HepG2 (cell line): ENCODE measurements at regions not wholly inside any gene's neighbourhood (a gene's known extent, or its start where the extent isn't known, plus 50 kb on each side); places are given as distances from the start of the nearest gene placed in this dataset.

Source experiments
- ATAC-seq: fragments of 200-7000 bp; cut with Tn5 transposase; 3 replicates; pipeline ENCODE4 v1.9.1; 2020; ENCODE audit warnings: mild to moderate bottlenecking, moderate library complexity
- BruUV-seq: library from RNA; stranded (reverse); fragments of 400-500 nt; replicated peaks from 2 replicates; lab custom pipeline; 2021; lab: Mats Ljungman, UMichigan
- CTCF ChIA-PET: fragments of 300-600 bp; formaldehyde crosslinking; extraction: SDS; loops from one replicate; lab custom pipeline; 2021; ENCODE audit warnings: low total read pairs, inconsistent platforms, low intra/inter-chr PET ratio; lab: Yijun Ruan, JAX
- POLR2A ChIA-PET: fragments of 350-600 bp; sonication (Branson Sonifier 250); formaldehyde crosslinking; loops from one replicate; lab custom pipeline; 2020; ENCODE audit warnings: antibody characterized with exemption, inconsistent platforms; lab: Yijun Ruan, JAX
- DNase-seq: peaks from one replicate; pipeline ENCODE4 v3.0.0-alpha.2; 2015; ENCODE audit warnings: low spot score
- FAIRE-seq: peaks from 3 replicates; lab custom pipeline; 2011; peaks lifted over from hg19 to GRCh38; lab: Jason Lieb, UNC
- H2AFZ ChIP-seq: one replicate; pipeline ENCODE4 v1.6.1; 2011; ENCODE audit warnings: low read length, inconsistent platforms
- H3K27ac ChIP-seq: fragments of 300-600 bp; 3 replicates; pipeline ENCODE4 v1.8.0; 2011; ENCODE audit warnings: mixed run types, mild to moderate bottlenecking, mixed read lengths, low read length, inconsistent platforms; ENCODE audit not compliant: insufficient read depth; ENCODE audit errors: extremely low read length
- H3K27me3 ChIP-seq, 2 experiments: fragments of 200-600 bp in 1 of 2; 2 replicates in 1 of 2; 3 replicates in 1 of 2; pipeline versions ENCODE4 v1.6.0 to v1.8.0; 2011; ENCODE audit warnings: low read length in 2 of 2, mild to moderate bottlenecking in 2 of 2, moderate library complexity in 2 of 2, inconsistent platforms in 1 of 2; ENCODE audit not compliant: insufficient read depth in 2 of 2, control insufficient read depth in 1 of 2
- H3K36me3 ChIP-seq, 2 experiments: fragments of 200-600 bp in 1 of 2; replicated peaks in 1 of 2; 2 replicates in 1 of 2; 3 replicates in 1 of 2; pipeline versions ENCODE4 v1.5.1 to v1.8.0; 2011; ENCODE audit warnings: low read length in 2 of 2, inconsistent platforms in 1 of 2; ENCODE audit not compliant: insufficient read depth in 2 of 2, control insufficient read depth in 1 of 2
- H3K4me1 ChIP-seq: 2 replicates; pipeline ENCODE4 v1.5.1; 2012; ENCODE audit warnings: low read length, inconsistent platforms; ENCODE audit not compliant: insufficient read depth
- H3K4me2 ChIP-seq: 2 replicates; pipeline ENCODE4 v1.6.0; 2011; ENCODE audit warnings: low read depth, low read length, inconsistent platforms
- H3K4me3 ChIP-seq, 3 experiments: fragments of 200-600 bp in 1 of 3; sonication (generic), shearing (Covaris generic) in 1 of 3; replicated peaks in 1 of 3; 2 replicates each; pipeline ENCODE4 v1.5.1; 2011 to 2016; ENCODE audit warnings: low read length in 3 of 3, inconsistent platforms in 2 of 3, low read depth in 2 of 3, mild to moderate bottlenecking in 2 of 3, control low read depth in 1 of 3, mixed read lengths in 1 of 3; ENCODE audit not compliant: insufficient read depth in 1 of 3
- H3K79me2 ChIP-seq: one replicate; pipeline ENCODE4 v1.6.1; 2011; ENCODE audit warnings: low read length, inconsistent platforms; ENCODE audit not compliant: insufficient read depth
- H3K9ac ChIP-seq: 2 replicates; pipeline ENCODE4 v1.6.0; 2011; ENCODE audit warnings: mild to moderate bottlenecking, low read depth, low read length, inconsistent platforms; ENCODE audit not compliant: insufficient read depth
- H3K9me3 ChIP-seq: 2 replicates; pipeline ENCODE4 v1.5.1; 2012; ENCODE audit warnings: mild to moderate bottlenecking, low read length
- H4K20me1 ChIP-seq: 2 replicates; pipeline ENCODE4 v1.6.0; 2011; ENCODE audit warnings: inconsistent platforms, mild to moderate bottlenecking, low read length, moderate library complexity; ENCODE audit not compliant: insufficient read depth
- CAMTA2 ChIP-seq: sonication (generic); formaldehyde crosslinking; IDR thresholded peaks from 2 replicates; pipeline ENCODE4 v1.4.0; 2020; ENCODE audit warnings: mild to moderate bottlenecking, missing genetic modification reagents, borderline replicate concordance
- CHD2 ChIP-seq: IDR thresholded peaks from 2 replicates; pipeline ENCODE4 v1.6.1; 2011; ENCODE audit warnings: low read depth, low read length, improper control_type of control experiment
- GATAD2A ChIP-seq: IDR thresholded peaks from 2 replicates; pipeline ENCODE4 v1.6.1; 2016
- KLF16 ChIP-seq, 2 experiments: sonication (generic) in 1 of 2; formaldehyde crosslinking in 1 of 2; IDR thresholded peaks; 2 replicates each; pipeline versions ENCODE4 v1.6.1 to v1.8.0; 2016 to 2023; ENCODE audit warnings: missing genetic modification reagents in 2 of 2, missing compliant biosample characterization in 1 of 2
- NCOR1 ChIP-seq: fragments of 200-600 bp; sonication (generic); IDR thresholded peaks from 2 replicates; pipeline ENCODE4 v1.7.0; 2017; ENCODE audit warnings: antibody characterized with exemption, low read length, borderline replicate concordance
- SOX5 ChIP-seq: IDR thresholded peaks from 2 replicates; pipeline ENCODE4 v1.6.1; 2016; ENCODE audit warnings: borderline replicate concordance
- TCF7L2 ChIP-seq: IDR thresholded peaks from 2 replicates; pipeline ENCODE4 v1.6.1; 2011; ENCODE audit warnings: mild to moderate bottlenecking, low read depth, low read length, moderate library complexity
- ZNF207 ChIP-seq: fragments of 450-650 bp; IDR thresholded peaks from 2 replicates; pipeline ENCODE4 v1.6.1; 2016; ENCODE audit warnings: antibody characterized with exemption, borderline replicate concordance
- ZNF224 ChIP-seq: sonication (generic); formaldehyde crosslinking; IDR thresholded peaks from 2 replicates; pipeline ENCODE4 v1.5.0; 2020; ENCODE audit warnings: mild to moderate bottlenecking, missing genetic modification reagents
- ZNF777 ChIP-seq: sonication (generic); formaldehyde crosslinking; IDR thresholded peaks from 2 replicates; pipeline ENCODE4 v1.4.0; 2020; ENCODE audit warnings: missing genetic modification reagents
- WGBS: methylation state at CpG from one replicate; pipeline ENCODE4 v1.1.6; 2017; ENCODE audit warnings: low lambda C conversion rate; 5-methylcytosine and 5-hydroxymethylcytosine counted together
- in situ Hi-C: cut with HindIII; loops from 2 replicates; pipeline ENCODE4 v1.10.0; 2017; ENCODE audit warnings: low pct_unique_long_range_greater_than_20kb; ENCODE audit not compliant: extremely low pct_ligation_motif_present
- intact Hi-C: fragments of 100-400 bp; cut with micrococcal nuclease; formaldehyde crosslinking; loops from one replicate; pipeline ENCODE4 v1.10.0; 2022; ENCODE audit not compliant: unreplicated experiment
- TF ChIP-seq, protein P1 (sequence below): sonication (generic); formaldehyde crosslinking; IDR thresholded peaks from 2 replicates; pipeline ENCODE4 v1.4.0; 2020; ENCODE audit warnings: missing genetic modification reagents
- TF ChIP-seq, protein P2 (sequence below): sonication (generic); formaldehyde crosslinking; IDR thresholded peaks from 2 replicates; pipeline ENCODE4 v1.4.0; 2020; ENCODE audit warnings: missing genetic modification reagents
- TF ChIP-seq, protein P3 (sequence below): sonication (generic); formaldehyde crosslinking; IDR thresholded peaks from 2 replicates; pipeline ENCODE4 v1.4.0; 2020; ENCODE audit warnings: mild to moderate bottlenecking, missing genetic modification reagents

DNA sequence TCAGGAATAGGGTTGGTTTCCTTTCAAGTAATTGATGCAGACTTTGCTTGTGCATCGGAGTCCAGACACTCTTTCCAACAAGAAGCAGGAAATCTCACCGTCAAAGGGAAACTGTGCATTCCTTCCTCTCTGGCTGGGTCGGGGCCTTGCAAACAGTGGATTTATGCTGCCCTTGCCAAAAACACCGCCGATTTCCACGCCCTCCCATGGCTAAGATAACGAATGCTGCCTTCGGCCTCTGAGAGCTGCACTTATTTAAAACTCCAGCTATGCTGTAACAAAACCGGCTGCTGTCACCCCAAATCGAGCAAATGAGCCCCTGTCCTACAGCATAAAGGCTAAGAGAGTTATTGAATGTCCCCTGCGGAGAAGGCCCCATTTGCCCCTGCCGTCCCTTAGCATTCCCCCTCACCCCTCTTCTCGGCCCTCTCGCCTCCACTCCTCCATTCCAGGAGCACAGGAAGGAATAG, 275.5 kb upstream of the IRX5 start:
- POLR2A ChIA-PET: no interaction called here
- Histone ChIP-seq H3K4me1 (no peaks in the 10 kb centered on the region), H3K9me3 (no peaks in the 10 kb centered on the region), H2AFZ (no peak overlapping the region)
- 32% methylated on average over 14 of the region's 14 CpGs for WGBS
- TF ChIP-seq, protein P1, sequence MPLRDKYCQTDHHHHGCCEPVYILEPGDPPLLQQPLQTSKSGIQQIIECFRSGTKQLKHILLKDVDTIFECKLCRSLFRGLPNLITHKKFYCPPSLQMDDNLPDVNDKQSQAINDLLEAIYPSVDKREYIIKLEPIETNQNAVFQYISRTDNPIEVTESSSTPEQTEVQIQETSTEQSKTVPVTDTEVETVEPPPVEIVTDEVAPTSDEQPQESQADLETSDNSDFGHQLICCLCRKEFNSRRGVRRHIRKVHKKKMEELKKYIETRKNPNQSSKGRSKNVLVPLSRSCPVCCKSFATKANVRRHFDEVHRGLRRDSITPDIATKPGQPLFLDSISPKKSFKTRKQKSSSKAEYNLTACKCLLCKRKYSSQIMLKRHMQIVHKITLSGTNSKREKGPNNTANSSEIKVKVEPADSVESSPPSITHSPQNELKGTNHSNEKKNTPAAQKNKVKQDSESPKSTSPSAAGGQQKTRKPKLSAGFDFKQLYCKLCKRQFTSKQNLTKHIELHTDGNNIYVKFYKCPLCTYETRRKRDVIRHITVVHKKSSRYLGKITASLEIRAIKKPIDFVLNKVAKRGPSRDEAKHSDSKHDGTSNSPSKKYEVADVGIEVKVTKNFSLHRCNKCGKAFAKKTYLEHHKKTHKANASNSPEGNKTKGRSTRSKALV (CRISPR knock-in tag): no peak
- TF ChIP-seq KLF16 (CRISPR knock-in tag; IDR thresholded peaks at IDR 0.05): no peak
- TF ChIP-seq, protein P2, sequence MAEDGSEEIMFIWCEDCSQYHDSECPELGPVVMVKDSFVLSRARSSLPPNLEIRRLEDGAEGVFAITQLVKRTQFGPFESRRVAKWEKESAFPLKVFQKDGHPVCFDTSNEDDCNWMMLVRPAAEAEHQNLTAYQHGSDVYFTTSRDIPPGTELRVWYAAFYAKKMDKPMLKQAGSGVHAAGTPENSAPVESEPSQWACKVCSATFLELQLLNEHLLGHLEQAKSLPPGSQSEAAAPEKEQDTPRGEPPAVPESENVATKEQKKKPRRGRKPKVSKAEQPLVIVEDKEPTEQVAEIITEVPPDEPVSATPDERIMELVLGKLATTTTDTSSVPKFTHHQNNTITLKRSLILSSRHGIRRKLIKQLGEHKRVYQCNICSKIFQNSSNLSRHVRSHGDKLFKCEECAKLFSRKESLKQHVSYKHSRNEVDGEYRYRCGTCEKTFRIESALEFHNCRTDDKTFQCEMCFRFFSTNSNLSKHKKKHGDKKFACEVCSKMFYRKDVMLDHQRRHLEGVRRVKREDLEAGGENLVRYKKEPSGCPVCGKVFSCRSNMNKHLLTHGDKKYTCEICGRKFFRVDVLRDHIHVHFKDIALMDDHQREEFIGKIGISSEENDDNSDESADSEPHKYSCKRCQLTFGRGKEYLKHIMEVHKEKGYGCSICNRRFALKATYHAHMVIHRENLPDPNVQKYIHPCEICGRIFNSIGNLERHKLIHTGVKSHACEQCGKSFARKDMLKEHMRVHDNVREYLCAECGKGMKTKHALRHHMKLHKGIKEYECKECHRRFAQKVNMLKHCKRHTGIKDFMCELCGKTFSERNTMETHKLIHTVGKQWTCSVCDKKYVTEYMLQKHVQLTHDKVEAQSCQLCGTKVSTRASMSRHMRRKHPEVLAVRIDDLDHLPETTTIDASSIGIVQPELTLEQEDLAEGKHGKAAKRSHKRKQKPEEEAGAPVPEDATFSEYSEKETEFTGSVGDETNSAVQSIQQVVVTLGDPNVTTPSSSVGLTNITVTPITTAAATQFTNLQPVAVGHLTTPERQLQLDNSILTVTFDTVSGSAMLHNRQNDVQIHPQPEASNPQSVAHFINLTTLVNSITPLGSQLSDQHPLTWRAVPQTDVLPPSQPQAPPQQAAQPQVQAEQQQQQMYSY: no peak
- TF ChIP-seq ZNF224: no peak
- TF ChIP-seq CAMTA2 (CRISPR knock-in tag): no peak
- TF ChIP-seq, protein P3, sequence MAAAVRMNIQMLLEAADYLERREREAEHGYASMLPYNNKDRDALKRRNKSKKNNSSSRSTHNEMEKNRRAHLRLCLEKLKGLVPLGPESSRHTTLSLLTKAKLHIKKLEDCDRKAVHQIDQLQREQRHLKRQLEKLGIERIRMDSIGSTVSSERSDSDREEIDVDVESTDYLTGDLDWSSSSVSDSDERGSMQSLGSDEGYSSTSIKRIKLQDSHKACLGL: no peak
- no peak for TF ChIP-seq TCF7L2
- TF ChIP-seq ZNF207: no peak
- TF ChIP-seq NCOR1: no peak
- no peak for TF ChIP-seq CHD2
- no peak for TF ChIP-seq ZNF777
- TF ChIP-seq GATAD2A (CRISPR knock-in tag): no peak
- TF ChIP-seq SOX5 (CRISPR knock-in tag): no peak
- TF ChIP-seq, all 625 proteins: peak for 0
- Histone ChIP-seq H3K27ac (no peak overlapping the region), H3K4me3 (no peak overlapping the region), H4K20me1 (no peaks in the 10 kb centered on the region), H3K27me3 (peaks cover 6 to 45% of the 10 kb centered on the region in 2 experiments; a peak in 4 of 5 replicates), H3K79me2 (no peaks in the 10 kb centered on the region), H3K4me2 (no peak overlapping the region), H3K9ac (no peak overlapping the region), H3K36me3 (no peaks in the 10 kb centered on the region)
- in situ Hi-C loops: no loop called here
- ATAC-seq: no peak
- intact Hi-C loops: no loop called here
- no peak for FAIRE-seq
- no TSS peak for BruUV-seq
- no peak for DNase-seq
- CTCF ChIA-PET: no interaction called here
